Smooth muscle cell (in vitro differentiated cells): ENCODE measurements at regions not wholly inside any gene's neighbourhood (a gene's known extent, or its start where the extent isn't known, plus 50 kb on each side); places are given as distances from the start of the nearest gene placed in this dataset.
A peak's percentile ranks its signal among the peaks of the same experiment; 100 is the strongest.

Experiments used
- DNase-seq: peaks from one replicate; lab custom pipeline; 2025; ENCODE audit not compliant: unreplicated experiment; lab: John Stamatoyannopoulos, UW
- H2AFZ ChIP-seq: fragments of 200-600 bp; sonication (generic); 2 replicates; pipeline ENCODE4 v1.6.0; 2016; ENCODE audit warnings: antibody characterized with exemption, low read depth, mild to moderate bottlenecking
- H3F3A ChIP-seq: fragments of 200-600 bp; sonication (generic); 2 replicates; pipeline ENCODE4 v1.6.0; 2017; ENCODE audit warnings: antibody characterized with exemption, low read depth
- H3K27ac ChIP-seq: fragments of 200-600 bp; sonication (generic); 2 replicates; pipeline ENCODE4 v1.5.1; 2016; ENCODE audit warnings: low read depth, mild to moderate bottlenecking
- H3K27me3 ChIP-seq: fragments of 200-600 bp; sonication (generic); 2 replicates; pipeline ENCODE4 v1.6.1; 2016; ENCODE audit warnings: low read depth, mild to moderate bottlenecking
- H3K36me3 ChIP-seq: fragments of 200-600 bp; sonication (generic); 2 replicates; pipeline ENCODE4 v1.5.1; 2016; ENCODE audit warnings: low read depth
- H3K4me1 ChIP-seq: fragments of 200-600 bp; sonication (generic); 2 replicates; pipeline ENCODE4 v1.5.1; 2016; ENCODE audit warnings: low read depth
- H3K4me2 ChIP-seq: fragments of 200-600 bp; sonication (generic); 2 replicates; pipeline ENCODE4 v1.6.0; 2016; ENCODE audit warnings: mild to moderate bottlenecking
- H3K4me3 ChIP-seq: fragments of 200-600 bp; sonication (generic); 2 replicates; pipeline ENCODE4 v1.5.1; 2016; ENCODE audit warnings: mild to moderate bottlenecking
- H3K79me2 ChIP-seq: fragments of 200-600 bp; sonication (generic); 2 replicates; pipeline ENCODE4 v1.6.0; 2016; ENCODE audit warnings: low read depth, mild to moderate bottlenecking
- H3K9ac ChIP-seq: fragments of 200-600 bp; sonication (generic); 2 replicates; pipeline ENCODE4 v1.6.0; 2016; ENCODE audit warnings: low read depth
- H3K9me3 ChIP-seq: fragments of 200-600 bp; sonication (generic); replicated peaks from 2 replicates; pipeline ENCODE4 v1.5.1; 2016; ENCODE audit warnings: low read depth
- H4K20me1 ChIP-seq: fragments of 200-600 bp; sonication (generic); 2 replicates; pipeline ENCODE4 v1.6.0; 2016; ENCODE audit warnings: low read depth
- CTCF ChIP-seq: fragments of 200-600 bp; sonication (generic); IDR thresholded peaks from 2 replicates; pipeline ENCODE4 v1.5.1; 2017; ENCODE audit warnings: borderline replicate concordance, mild to moderate bottlenecking, antibody characterized with exemption; ENCODE audit not compliant: insufficient read depth, poor library complexity, severe bottlenecking
- WGBS: methylation state at CpG from one replicate; pipeline ENCODE4 v1.1.7; 2016; ENCODE audit warnings: low lambda C conversion rate; 5-methylcytosine and 5-hydroxymethylcytosine counted together

GRCh38 chr6:164533045-164533362 is 776.4 kb downstream of the C6orf118 start:
- Histone ChIP-seq H3K9ac (no peak overlapping the region), H3K27me3 (no peaks in the 10 kb centered on the region), H3K4me1 (no peaks in the 10 kb centered on the region), H3K36me3 (no peaks in the 10 kb centered on the region), H3K79me2 (no peaks in the 10 kb centered on the region), H3K4me3 (no peak overlapping the region), H3K4me2 (no peak overlapping the region), H3K27ac (no peak overlapping the region), H4K20me1 (no peaks in the 10 kb centered on the region), H2AFZ (no peak overlapping the region), H3F3A (no peaks in the 10 kb centered on the region), H3K9me3 (peaks cover 3% of the 10 kb centered on the region)
- WGBS: 43% methylated on average over 5 of the region's 5 CpGs
- DNase-seq: no peak
- TF ChIP-seq CTCF: no peak

- Histone ChIP-seq H3F3A (no peaks in the 10 kb centered on the region), H3K9ac (no peak overlapping the region), H2AFZ (no peak overlapping the region), H3K36me3 (no peaks in the 10 kb centered on the region), H3K27ac (no peak overlapping the region), H3K79me2 (no peaks in the 10 kb centered on the region), H4K20me1 (no peaks in the 10 kb centered on the region), H3K4me1 (no peaks in the 10 kb centered on the region), H3K27me3 (no peaks in the 10 kb centered on the region), H3K4me2 (no peak overlapping the region), H3K4me3 (no peak overlapping the region), H3K9me3 (peaks cover 3% of the 10 kb centered on the region)
- TF ChIP-seq CTCF: no peak
- WGBS: 57% methylated on average over 9 of the region's 9 CpGs
- DNase-seq: no peak
Observed at GRCh38 chr6:164532198-164533044, 777.0 kb downstream of the C6orf118 start.

GRCh38 chr6:164531736-164532135 is 777.7 kb downstream of the C6orf118 start:
- Histone ChIP-seq H3K9ac (no peak overlapping the region), H3K27ac (no peak overlapping the region), H3K4me3 (no peak overlapping the region), H2AFZ (no peak overlapping the region), H3F3A (no peaks in the 10 kb centered on the region), H3K79me2 (no peaks in the 10 kb centered on the region), H4K20me1 (no peaks in the 10 kb centered on the region), H3K27me3 (no peaks in the 10 kb centered on the region), H3K4me2 (no peak overlapping the region), H3K36me3 (no peaks in the 10 kb centered on the region), H3K9me3 (no peaks in the 10 kb centered on the region), H3K4me1 (no peaks in the 10 kb centered on the region)
- no peak for TF ChIP-seq CTCF
- 80% methylated on average over 3 of the region's 3 CpGs for WGBS
- DNase-seq: no peak

GRCh38 chr6:164528539-164528938 is 780.9 kb downstream of the C6orf118 start:
- Histone ChIP-seq H3K27ac (peak overlapping the region; percentile 60), H3K4me3 (no peak overlapping the region), H3K79me2 (no peaks in the 10 kb centered on the region), H3K4me2 (no peak overlapping the region), H3K36me3 (no peaks in the 10 kb centered on the region), H3F3A (no peaks in the 10 kb centered on the region), H3K9me3 (no peaks in the 10 kb centered on the region), H3K27me3 (no peaks in the 10 kb centered on the region), H3K4me1 (no peaks in the 10 kb centered on the region), H3K9ac (no peak overlapping the region), H4K20me1 (no peaks in the 10 kb centered on the region), H2AFZ (no peak overlapping the region)
- no peak for TF ChIP-seq CTCF
- WGBS: 48% methylated on average over 3 of the region's 3 CpGs
- no peak for DNase-seq
